ENCODE measurements at regions not wholly inside any gene's neighbourhood (a gene's known extent, or its start where the extent isn't known, plus 50 kb on each side); places are given as distances from the start of the nearest gene placed in this dataset.

DNA sequence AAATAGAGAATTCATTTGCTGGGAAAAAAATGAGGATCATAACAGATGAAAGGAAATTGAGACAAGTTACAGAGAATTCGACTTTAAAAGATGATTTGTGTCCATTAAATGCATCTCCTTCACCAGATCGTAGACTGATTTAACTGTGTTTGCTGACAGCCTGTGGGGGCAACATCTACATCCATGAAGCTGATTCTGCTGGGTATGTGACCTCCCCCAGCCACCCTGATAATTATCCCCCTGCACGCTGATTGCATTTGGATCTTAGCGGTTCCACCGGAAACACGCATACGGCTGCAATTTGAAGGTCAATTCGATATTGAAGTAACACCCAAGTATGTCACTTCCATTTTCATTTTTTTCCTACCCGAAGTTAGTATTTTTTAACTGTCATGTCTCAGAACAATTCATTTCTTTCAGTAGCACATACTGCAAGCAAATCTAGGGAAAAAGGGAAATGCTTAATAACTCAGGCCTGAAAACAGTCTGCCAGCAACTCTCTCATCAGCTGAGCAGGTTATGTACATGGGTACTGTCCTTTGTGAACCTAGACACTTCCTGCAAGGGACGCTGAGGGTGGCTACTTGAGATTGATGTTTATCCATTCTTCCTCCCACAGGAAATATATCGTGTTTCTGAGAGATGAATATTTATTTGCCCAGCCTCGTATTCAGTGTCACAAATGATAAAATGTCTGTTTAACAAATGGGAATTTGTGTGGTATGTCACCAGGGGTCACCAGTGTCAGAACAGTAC is 134.9 kb downstream of the ZNF22 start:
- TF ChIP-seq POLR2A (IDR thresholded peaks at IDR 0.05): no peak
- TF ChIP-seq, protein P1, sequence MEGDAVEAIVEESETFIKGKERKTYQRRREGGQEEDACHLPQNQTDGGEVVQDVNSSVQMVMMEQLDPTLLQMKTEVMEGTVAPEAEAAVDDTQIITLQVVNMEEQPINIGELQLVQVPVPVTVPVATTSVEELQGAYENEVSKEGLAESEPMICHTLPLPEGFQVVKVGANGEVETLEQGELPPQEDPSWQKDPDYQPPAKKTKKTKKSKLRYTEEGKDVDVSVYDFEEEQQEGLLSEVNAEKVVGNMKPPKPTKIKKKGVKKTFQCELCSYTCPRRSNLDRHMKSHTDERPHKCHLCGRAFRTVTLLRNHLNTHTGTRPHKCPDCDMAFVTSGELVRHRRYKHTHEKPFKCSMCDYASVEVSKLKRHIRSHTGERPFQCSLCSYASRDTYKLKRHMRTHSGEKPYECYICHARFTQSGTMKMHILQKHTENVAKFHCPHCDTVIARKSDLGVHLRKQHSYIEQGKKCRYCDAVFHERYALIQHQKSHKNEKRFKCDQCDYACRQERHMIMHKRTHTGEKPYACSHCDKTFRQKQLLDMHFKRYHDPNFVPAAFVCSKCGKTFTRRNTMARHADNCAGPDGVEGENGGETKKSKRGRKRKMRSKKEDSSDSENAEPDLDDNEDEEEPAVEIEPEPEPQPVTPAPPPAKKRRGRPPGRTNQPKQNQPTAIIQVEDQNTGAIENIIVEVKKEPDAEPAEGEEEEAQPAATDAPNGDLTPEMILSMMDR (IDR thresholded peaks at IDR 0.05): no peak

Data from sigmoid colon (tissue), 3 donors.